Bronchial epithelial cell (primary cell): ENCODE measurements at regions not wholly inside any gene's neighbourhood (a gene's known extent, or its start where the extent isn't known, plus 50 kb on each side); places are given as distances from the start of the nearest gene placed in this dataset.

ENCODE experiments used
- DNase-seq: peaks from one replicate; pipeline ENCODE4 v3.0.0-alpha.2; 2010; ENCODE audit warnings: low read depth
- FAIRE-seq: peaks from 2 replicates; lab custom pipeline; 2011; peaks lifted over from hg19 to GRCh38; lab: Jason Lieb, UNC
- H3K27me3 ChIP-seq: 2 replicates; pipeline ENCODE4 v1.5.1; 2011; ENCODE audit warnings: low read length; ENCODE audit not compliant: control insufficient read depth, insufficient read depth
- H3K36me3 ChIP-seq: 2 replicates; pipeline ENCODE4 v1.5.1; 2011; ENCODE audit warnings: low read length; ENCODE audit not compliant: control insufficient read depth, insufficient read depth
- H3K4me3 ChIP-seq: 2 replicates; pipeline ENCODE4 v1.5.1; 2011; ENCODE audit warnings: mild to moderate bottlenecking, low read depth, low read length, control low read depth
- TF ChIP-seq, protein P1 (sequence below): IDR thresholded peaks from 2 replicates; pipeline ENCODE4 v1.5.1; 2011; ENCODE audit warnings: mild to moderate bottlenecking, moderate library complexity, low read length, control low read depth, inconsistent platforms; ENCODE audit not compliant: insufficient read depth, severe bottlenecking

DNA sequence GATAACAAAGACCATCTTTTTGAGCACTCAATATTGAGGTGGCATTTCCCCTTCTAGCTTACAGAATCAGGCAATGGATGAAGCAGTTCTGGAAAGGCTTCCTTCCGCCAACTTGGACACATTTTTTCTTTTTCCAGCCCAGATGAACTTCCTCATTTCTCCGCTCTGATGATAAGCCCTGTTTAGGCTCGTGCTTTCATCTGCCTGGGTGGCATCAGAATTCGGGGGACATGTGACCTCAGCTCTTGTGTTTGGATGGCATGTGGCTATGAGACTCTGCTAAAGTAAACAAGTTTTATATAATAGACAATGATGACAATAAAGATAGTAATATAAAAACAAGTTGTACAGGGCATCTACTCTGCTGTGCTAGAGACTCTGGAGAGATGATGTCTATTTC lies 796.7 kb downstream of the DHX35 start:
- FAIRE-seq (no peak), DNase-seq (no peak)
- Histone ChIP-seq H3K27me3 (no peaks in the 10 kb centered on the region), H3K36me3 (no peaks in the 10 kb centered on the region), H3K4me3 (no peak overlapping the region)
- TF ChIP-seq, protein P1, sequence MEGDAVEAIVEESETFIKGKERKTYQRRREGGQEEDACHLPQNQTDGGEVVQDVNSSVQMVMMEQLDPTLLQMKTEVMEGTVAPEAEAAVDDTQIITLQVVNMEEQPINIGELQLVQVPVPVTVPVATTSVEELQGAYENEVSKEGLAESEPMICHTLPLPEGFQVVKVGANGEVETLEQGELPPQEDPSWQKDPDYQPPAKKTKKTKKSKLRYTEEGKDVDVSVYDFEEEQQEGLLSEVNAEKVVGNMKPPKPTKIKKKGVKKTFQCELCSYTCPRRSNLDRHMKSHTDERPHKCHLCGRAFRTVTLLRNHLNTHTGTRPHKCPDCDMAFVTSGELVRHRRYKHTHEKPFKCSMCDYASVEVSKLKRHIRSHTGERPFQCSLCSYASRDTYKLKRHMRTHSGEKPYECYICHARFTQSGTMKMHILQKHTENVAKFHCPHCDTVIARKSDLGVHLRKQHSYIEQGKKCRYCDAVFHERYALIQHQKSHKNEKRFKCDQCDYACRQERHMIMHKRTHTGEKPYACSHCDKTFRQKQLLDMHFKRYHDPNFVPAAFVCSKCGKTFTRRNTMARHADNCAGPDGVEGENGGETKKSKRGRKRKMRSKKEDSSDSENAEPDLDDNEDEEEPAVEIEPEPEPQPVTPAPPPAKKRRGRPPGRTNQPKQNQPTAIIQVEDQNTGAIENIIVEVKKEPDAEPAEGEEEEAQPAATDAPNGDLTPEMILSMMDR = no peak

DNA sequence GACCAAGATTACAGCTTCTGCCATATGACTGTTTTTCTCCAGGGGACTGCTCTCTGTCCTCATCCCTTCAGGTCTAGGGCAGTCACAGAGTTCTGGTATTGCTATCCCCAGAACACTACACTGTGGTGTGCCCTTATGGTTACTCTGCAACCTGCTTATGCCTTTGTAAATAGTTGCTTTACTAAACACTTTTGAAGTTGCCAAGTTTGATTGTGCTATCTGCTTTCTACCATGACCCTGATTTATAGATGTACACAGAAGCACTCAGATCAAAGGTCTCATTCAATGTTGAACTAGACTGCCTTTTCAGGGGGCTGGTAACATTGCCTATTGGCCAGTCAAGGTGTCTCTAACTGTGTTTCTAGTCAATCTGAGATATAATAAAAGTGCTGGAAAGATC lies 794.7 kb downstream of the DHX35 start:
- FAIRE-seq = no peak
- no peak overlapping the region for H3K4me3 ChIP-seq

DNA sequence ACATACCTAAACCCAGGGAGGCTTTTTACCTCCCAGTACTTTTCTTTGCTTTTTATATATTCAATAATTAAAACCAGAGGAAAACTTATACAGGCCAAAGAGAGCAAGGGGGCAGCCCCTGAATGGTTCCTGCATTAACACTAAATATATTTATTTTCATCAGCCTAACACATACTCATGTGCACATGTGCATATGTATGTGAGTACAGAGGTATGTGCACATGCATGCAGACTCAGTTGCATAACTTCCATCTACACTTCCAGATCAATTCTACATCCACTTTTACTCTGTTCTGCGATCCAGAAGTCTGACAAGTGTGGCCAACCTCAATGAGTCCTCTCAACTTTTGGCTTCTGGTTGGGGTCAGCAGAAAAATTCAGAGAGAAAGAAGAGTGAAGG lies 794.2 kb downstream of the DHX35 start:
- H3K4me3 ChIP-seq = no peak overlapping the region
- FAIRE-seq (no peak), DNase-seq (no peak)
- H3K36me3 ChIP-seq = no peaks in the 10 kb centered on the region
- H3K27me3 ChIP-seq = no peaks in the 10 kb centered on the region
- TF ChIP-seq, protein P1 = no peak

More for the DNA sequence above, 794.7 kb downstream of the DHX35 start:
- no peak for DNase-seq
- Histone ChIP-seq H3K36me3 (no peaks in the 10 kb centered on the region), H3K27me3 (no peaks in the 10 kb centered on the region)
- TF ChIP-seq, protein P1 = no peak

DNA sequence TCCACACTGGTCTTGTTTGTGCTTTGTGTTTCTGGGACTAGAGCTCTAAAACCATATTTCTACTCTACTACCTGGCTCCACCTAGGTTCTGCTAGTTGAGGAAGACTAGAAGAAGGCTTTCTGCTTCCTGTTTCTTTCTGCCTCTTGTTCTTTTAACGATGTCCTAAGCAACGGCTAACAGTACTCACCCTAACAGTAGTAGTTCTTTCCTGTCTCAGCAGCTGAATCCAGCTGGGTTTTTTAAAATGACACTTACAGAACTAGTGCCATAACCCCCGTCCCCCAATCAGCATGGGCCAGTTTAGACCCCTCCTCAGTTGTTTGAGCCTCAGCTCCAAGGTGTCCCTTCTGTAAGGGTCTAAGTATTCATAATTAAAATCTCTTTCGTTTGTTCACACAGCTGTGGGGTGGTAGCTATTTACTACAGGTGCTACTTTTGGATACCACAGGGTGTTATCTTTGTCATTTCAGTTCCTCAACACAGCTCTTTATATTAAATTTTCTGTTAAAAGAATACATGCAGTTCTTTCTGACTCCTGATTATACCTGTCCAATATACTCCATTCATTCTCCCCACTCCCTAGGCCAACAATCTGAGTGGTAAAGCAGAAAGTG lies 790.2 kb downstream of the DHX35 start:
- Histone ChIP-seq H3K4me3 (no peak overlapping the region), H3K27me3 (no peaks in the 10 kb centered on the region), H3K36me3 (no peaks in the 10 kb centered on the region)
- no peak for FAIRE-seq
- DNase-seq = no peak
- TF ChIP-seq, protein P1 = no peak

DNA sequence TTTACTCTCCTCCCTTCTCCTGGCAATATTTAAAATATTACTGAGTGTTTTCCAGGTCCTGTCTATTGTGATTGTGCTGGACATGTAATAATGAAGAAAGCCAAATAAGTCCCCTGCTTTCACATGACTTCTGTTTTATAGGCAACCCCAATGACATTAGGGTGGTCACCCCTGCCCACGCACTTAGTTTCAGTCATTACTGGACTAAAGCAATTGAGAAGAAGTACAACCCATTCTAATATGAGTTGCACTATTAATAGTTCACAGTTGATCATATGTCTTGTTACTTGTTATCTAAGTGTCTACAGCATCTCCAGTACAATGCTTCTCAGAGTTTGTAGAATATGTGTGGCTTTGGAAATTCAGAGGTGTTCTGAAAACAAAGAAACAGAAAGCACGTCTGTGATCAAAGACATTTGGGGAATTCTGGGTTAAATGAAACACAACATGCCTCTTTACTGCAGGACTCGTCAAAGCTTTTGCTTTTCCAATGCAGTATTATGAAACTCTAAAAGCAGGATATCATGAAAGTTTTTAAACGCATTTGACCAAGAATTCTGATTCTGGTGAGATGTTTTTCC lies 789.5 kb downstream of the DHX35 start:
- no peak for FAIRE-seq
- no peak for DNase-seq
- H3K27me3 ChIP-seq = no peaks in the 10 kb centered on the region
- TF ChIP-seq, protein P1 = no peak
- H3K36me3 ChIP-seq = no peaks in the 10 kb centered on the region
- no peak overlapping the region for H3K4me3 ChIP-seq

DNA sequence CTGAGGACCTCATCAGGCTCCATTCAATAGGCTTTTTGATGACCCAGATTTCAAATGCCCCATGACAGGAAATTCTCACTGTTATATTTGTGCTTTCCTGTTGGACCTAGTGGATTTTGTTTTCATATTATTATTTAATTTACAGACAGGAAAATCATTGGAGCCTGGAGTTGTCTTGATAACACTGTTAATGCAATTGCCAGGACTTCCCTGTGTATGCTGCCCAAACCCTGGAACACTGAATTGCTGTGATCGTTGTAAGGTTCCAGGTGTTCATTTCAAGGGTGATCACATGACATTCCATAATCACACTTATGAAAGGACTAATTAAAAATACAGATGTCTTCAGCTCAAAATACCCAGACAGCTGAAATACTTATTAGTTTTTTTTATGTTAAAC lies 783.2 kb downstream of the DHX35 start:
- no peak for DNase-seq
- H3K27me3 ChIP-seq = no peaks in the 10 kb centered on the region
- TF ChIP-seq, protein P1 = no peak
- FAIRE-seq = no peak
- H3K36me3 ChIP-seq = no peaks in the 10 kb centered on the region
- H3K4me3 ChIP-seq = no peak overlapping the region
